Dermis blood vessel endothelial cell (primary cell): ENCODE measurements at regions not wholly inside any gene's neighbourhood (a gene's known extent, or its start where the extent isn't known, plus 50 kb on each side); places are given as distances from the start of the nearest gene placed in this dataset.
"Not testable (repeated sequence)": the region's sequence is repeated elsewhere in the genome, so short reads cannot be mapped to it uniquely, and the experiment has no call there.

Experiments
- DNase-seq: peaks from one replicate; pipeline ENCODE4 v3.0.0; 2010

DNA sequence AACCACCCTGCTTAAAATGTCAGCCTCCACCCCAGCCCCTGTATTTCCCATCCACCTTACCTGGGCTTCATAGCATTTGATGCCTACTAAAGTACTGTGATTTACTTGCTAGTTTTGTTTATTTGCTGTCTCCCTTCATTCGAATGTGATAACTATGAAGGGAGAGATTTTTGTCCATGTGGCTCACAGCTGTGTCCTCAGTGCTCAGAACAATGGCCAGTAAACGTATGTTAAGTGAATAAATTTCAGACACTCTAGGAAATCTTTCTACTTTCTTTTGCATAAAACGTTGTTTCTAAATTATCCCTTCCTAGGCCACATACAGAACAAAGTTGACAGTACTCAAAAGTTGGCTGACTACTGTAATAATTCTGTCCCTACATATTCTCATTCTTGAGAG lies 114.7 kb upstream of the OTUD4 start:
- DNase-seq: no peak

DNA sequence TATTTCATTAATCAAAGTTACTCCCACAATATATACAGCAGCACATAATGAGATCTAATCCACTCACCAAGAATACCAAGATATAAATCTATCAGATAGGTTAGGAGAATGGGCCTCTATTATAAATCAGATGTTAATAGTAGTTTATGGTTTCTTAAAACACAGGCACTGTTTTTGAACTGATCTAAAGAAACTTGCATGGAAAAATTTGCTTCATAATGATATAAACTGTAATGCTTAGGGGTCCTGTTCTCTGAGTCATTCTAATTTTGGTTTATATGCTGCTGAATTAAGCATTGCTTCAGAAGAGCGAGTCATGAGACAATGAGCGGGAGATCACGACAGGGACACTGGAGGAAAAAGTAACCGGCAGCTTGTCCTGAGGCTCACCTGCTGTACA lies 113.3 kb upstream of the OTUD4 start:
- no peak for DNase-seq

DNA sequence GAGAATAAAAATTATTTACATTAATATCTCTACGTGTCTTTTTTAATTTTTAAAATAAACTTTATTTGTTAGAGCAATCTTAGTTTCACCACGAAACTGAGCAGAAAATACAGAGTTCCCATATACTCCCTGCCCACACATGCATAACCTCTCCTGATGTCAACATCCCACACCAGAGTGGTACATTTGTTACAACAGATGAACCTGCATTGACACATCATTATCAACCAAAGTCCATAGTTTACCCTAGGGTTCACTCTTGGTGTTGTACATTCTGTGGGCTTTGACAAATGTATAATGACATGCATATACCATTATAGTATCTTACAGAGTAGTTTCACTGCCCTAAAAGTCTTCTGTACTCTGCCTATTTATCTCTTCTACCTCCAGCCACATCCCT lies 110.6 kb upstream of the OTUD4 start:
- DNase-seq: no peak

DNA sequence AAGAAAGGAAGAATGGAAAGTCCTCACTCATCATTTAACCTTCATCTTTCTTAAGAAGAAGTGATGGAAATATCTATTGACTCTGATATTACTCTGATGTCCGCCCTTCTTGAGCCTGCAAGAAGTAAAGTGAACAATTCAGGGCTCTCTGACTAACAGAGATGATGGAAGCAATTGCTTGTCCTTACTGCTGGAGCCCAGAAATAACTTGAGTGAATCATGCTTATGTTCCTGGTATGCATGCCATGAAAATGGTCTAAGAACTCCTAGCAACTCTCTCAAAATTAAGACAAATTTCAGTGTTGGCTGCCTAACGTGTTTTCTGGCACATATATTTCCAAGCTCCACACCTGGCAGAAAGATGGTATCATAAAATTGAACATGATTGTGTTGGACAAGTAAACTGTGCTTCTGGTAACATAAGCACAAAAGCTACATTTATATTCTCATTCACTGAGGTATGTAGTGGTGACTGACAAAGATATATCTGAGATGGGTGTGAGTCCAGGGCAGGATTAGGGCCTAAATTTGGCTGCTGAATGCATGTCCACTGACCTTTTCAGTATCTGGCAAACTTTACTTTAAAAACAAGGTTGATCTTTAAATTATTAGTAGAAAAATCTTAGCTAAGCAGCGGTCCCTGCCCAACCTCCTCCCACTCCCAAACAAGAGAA lies 109.2 kb upstream of the OTUD4 start:
- DNase-seq: no peak

DNA sequence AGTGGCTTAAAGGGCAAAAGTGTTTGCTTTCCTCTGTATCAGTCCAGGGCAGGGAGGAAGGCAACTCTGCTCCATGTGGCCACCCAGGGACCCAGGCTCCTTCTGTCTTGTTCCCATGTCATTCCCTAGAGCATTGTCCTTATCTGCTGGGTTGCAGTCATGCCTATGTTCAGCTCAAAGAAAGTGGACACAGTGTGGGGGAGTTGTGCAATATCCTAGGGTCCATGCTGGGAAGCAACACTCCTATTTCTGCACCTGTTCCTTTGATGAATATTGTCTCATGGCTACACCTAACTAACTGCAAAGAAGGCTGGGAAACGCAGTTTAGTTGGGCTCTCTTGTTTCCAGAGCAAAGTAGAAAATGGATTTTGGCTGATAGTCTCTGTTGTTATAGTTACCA lies 107.0 kb upstream of the OTUD4 start:
- no peak for DNase-seq

DNA sequence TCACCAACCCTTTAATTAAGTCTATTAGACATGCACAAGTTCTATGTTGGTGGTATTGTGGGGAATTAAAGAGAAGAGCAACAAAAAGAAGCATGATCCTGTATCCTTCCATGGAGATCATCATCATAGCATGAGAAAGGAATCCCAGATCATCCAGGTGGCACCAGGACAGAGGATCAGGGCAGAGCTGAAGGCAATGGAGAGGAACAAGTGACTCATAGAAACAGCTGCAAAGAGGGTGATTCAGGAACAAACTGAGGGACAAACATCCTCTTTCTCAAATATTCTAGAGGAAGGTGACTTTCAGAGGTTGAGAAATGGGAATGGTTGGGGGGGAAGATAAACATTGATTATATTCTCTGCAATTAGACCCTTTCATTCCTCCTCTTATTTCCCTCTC lies 105.5 kb upstream of the OTUD4 start:
- peak; percentile 84 for DNase-seq

DNA sequence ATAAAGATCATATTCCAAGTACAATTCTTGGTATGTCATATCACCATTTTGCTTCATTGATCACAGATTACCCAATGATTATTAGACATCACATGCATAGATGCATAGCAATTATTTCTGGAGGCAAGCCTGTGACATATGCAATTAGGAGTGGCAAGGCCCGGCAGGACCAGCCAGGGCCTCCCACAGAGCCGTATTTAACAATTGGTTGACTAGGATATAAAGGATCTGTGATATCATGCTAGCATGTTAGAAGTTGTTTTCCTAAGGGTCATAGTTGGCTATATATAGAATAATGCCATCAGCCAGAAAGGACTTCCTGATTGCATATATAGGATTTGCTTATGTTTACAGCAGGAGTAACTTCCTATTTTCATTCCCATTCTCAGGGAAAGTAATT lies 103.5 kb upstream of the OTUD4 start:
- DNase-seq: peak; percentile 39

DNA sequence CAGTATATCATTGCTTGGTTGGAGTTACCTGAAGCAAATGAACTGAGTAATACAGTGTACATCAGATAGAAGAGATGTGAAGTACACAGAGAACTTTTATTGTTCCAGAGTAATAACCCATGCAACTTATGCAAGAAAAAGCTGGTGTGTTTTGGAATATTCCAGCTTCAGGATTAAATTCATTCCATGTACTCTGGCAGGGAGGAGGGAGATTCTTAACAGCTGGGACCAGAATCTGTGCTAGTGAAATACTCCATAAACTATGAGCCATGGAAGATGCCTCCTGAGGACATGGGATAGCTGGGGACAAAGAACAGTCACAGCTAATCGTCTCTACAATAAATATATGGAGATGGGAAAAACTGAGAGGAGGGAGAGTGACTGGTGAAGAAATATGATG lies 101.6 kb upstream of the OTUD4 start:
- DNase-seq: no peak

DNA sequence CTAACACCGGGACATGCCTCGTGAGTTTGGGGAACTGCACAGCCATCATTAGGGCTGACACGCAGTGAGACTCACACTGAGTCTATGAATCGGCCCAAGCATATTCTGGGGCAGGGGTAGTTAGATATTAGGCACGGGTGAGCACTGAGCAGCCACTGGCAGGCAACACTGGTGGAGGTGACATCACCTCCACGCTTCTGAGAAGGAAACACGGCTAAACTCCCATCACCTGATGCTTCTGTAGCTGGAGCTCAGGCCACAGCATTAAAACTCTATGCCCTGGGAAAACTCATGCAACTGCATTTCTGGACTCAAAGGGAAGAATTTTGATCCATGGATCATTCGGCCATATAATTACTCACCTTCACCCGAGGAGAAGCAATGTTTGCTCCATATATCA lies 100.8 kb upstream of the OTUD4 start:
- DNase-seq: no peak

DNA sequence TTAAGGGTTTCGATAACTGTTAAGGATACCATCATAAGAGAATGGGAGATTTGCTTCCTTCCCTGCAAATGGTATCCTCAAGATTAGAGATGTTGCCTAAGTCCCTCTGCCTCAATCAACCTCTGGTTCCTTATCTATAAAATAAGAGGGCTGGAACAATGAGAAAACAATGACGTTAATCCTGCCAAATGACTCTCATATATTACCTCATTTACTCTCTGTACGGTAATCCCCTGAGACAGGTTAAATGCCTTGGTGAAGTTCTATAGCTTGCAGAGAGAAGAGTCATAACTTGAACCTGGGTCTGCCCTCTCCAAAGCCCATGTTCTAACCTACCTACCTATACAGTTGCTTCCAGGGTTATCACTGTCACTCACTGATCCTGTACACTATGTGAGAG lies 100.2 kb upstream of the OTUD4 start:
- DNase-seq: peak; percentile 36

DNA sequence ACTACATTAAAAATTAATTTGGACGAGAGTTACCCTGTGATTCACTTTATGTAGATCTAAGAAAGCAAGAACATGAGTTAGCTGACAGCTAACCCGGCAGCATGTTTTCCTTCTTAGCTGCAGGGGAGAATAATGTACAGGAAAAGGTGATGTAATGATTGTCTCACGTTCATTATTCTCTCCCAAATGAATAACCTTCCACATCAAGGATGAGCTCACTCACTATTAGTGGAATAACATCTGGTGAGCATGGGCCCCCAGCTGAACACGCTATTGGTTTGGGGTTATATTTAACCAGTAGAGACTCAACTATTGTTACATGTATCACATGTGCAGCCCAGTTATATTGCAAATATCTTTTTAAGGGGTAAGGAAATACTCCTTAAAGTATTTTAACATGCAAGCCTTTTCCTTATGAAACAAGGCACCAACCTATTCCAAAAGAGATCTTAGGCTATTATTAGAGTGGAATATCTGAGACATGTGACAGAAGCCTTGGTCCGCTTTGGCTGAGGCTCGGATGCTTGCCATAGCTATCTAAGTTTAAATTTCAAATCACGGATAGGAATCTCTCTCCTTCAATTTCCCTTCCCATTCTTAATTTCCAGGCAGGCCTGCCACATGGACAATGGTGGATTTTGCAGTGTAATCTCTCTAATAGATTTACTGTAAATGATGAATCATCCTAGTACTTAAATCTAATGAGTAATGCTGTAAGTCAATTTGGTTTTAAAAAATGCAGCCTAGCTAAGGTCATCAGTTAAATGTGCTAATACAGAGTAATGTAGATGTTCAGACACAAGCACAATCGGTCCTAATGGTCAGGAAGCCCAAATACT lies 99.0 kb upstream of the OTUD4 start:
- peak; percentile 92 for DNase-seq

DNA sequence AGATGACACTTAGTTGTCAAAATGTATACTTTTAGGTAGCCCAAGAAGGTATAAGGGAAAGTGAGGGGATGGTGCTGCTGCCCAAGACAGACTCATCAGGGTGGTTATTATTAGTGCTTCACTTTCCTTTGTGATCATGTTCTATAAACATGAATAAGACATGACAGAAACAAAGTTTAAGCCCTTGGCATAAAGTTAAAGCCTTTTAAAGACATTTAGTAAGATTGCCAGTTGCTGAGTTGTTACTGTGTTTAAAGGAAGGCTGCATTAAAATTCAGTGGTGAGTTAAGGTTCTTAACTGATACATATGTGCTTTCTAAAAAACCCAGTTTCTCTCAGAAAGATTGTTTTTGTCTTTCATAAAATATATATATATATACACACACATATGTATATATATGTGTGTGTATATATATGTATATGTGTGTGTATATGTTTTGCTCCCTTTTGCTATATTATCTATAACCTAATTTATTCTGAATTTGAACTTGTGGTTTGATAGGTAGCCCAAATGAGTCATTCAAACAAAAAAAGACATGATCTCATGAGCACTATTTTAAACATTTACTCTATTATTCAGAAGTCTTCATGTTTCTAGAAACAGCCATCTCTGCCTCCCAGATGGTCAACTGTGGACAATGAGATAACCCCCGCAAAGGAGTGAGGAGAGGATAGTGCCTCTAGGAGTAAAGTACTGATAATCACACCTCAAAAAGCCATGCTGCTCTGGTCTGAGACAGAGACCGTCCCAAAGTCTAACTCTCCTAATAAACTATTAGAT lies 98.1 kb upstream of the OTUD4 start:
- DNase-seq: peak; percentile 72

DNA sequence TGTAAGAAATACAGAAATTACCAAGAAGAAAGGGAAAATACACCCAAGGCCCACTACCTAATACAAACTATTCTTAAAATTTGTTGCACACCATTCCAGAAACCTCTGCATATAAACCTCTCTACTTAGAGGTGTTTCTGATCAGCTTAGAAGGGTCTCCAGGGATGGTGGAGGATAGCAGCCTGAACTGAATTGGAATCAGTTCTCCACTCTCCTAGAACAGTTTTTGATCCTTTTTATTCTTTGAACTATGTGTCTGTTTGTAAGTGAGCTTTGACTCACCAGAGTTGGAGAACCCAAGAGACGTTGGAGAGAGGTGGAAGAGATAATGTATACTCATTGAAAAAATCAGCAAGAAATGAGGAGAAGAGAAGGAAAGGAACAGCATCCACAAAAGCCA lies 96.6 kb upstream of the OTUD4 start:
- no peak for DNase-seq

DNA sequence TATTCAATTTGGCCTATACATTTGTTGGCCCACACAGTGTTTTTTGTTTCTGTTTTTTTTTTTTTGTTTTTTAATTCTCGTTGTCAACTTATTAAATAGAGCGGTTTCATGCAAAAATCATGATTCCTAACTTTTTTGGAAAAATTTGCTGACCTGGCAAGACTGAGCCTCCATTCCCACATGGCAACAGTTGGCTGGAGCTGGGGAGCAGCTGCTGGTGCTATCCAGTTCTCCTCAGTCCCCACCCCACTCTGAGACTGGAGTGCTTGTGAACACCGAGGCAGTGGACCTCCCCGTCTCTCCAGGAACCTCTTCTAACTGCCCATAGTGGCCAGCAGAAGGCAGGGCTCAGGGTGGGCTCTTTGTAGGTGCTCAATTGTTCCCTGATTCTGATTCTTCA lies 95.7 kb upstream of the OTUD4 start:
- DNase-seq: no peak

DNA sequence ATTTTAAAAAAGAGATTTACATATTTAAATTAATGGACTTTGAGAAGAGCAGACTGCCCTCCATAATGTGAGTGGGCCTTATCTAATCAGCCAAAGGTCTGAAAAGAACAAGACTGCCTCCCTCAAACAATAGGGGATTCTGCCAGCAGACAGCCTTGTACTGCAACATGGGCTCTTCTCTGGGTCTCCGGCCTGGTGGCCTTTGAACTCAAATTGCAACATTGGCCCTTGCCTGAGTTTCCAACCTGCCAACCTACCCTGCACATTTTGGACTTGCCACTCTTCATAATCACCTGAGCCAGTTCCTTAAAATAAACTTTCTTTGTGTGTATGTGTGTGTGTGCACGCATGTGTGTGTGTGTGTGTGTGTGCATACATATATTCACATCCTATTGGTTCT lies 90.8 kb upstream of the OTUD4 start:
- DNase-seq: no peak

DNA sequence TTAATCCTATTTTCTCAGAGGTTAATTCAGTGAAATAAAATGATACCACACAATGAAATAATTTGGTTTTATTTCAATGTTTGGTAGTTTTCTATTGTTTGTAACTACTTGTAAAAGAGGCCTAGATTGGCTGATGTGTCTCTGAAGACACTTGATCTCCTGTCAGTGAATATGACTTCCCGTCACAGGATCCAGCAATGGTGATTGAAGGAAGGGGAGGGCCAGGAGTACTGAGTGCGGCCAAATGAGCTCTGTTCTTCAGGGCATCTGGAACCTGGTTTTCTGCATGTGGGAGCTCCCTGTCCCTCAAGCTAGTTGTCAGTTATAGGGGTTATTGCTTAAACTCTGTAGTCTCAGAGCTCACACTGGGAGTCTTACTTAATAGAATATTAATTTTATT lies 86.5 kb upstream of the OTUD4 start:
- DNase-seq: no peak

DNA sequence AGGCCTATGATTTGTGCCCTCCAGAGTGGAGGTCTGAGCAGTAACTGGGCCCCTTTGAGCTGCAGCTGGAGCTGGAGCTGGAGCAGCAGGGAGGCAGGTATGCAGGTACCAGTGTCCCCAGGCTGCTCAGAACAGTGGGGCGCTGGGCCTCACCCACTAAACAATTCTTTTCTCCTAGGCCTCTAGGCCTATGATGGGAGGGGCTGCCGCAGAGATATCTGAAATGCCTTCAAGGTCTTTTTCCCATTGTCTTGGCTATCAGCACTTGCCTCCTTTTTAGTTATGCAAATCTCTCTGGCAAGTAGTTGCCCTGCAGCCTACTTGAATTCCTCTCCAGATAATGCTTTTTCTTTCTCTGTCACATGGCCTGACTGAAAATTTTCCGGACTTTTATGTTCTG lies 79.7 kb upstream of the OTUD4 start:
- no peak for DNase-seq

DNA sequence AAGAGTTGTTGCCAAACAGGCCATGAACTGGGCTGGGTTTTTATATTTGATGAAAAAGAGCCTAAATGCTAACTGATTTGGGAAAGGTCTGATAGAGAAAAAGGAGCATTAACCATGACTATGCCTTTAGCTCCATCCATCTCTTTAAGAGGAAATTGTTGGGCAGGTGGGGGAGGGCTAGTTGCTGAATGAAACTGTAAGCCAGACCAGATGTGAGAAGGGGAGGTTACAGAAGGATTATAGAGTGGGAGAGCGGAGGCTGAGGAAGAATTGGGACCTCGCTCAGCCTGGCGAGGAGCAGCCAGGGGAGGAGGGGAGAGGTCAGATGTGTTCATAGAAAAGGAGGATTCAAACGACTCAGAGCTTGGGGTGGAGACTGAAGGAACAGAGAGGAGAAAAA lies 74.9 kb upstream of the OTUD4 start:
- DNase-seq: not testable (repeated sequence)

DNA sequence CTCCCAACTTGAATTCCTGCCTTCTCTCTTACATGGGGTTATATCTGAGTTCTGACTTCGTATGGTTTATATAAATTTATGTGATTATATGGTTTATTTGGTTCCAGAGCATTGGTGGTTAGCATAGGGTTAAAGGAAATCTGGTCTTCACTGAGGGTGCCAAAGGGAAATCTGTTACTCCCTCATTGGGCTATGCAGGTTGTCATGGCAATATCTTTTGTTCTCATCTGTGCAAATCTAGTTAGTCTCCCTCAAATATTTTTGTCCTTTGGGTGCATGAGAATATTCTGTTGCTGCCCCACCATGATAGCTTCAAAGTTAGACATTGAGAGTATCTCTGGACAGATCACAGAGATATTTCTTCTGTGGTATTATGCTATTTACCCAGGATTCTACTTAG lies 71.8 kb upstream of the OTUD4 start:
- no peak for DNase-seq

DNA sequence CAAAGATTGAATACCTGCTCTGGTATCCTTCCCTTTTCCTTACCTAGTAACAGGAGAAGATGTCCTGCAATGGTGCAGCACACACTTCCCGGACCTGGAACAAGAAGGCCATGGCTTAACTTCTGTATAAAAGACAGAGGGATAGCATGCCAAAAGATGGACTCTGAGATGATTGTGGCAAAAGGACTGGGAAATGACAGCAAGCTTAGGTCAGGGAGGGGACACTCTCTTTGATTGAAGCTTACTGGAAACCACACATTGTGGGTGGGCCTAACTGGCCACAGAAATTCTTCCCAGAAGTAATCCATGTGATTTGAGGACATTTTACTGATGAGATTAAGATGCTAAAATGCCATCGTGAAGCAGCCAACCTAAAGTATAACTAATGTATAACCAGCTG lies 71.0 kb upstream of the OTUD4 start:
- DNase-seq: no peak

DNA sequence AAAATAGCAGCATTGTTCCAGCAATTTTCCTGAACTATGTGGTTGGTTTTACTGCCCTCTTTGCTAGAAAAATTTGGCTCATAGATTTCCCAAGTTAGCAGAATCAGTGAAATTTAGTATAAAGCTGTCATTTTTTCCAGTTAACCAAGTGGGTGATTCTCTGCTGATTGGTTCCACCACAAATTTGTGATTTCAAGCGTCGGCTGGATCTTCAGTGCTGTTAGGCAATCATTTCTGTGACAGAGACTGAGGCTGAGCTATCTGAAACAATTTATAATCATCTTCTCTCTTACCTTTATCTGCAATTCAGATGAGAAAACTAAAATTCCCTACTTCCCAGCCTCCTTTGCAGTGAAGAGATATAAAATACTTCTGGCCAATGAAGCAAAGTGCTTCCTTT lies 68.6 kb upstream of the OTUD4 start:
- no peak for DNase-seq

DNA sequence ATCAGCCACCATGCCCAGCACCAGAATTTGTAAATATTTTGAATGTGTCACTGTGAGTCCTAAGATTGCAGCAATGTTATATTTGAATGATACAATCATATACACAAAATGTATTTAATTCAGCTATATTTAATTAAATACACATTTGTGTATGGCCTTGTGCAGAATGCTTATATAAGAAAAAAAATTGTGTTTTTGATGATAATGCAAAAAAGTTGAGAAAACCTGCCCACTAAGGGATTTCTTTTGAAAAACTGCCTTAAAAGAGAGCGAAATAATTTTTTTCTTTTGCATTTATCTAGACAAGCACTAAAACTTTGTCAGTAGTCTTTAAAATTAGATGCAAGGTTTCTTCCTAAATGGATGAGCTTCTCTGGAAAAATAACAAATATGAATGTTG lies 68.1 kb upstream of the OTUD4 start:
- DNase-seq: no peak

DNA sequence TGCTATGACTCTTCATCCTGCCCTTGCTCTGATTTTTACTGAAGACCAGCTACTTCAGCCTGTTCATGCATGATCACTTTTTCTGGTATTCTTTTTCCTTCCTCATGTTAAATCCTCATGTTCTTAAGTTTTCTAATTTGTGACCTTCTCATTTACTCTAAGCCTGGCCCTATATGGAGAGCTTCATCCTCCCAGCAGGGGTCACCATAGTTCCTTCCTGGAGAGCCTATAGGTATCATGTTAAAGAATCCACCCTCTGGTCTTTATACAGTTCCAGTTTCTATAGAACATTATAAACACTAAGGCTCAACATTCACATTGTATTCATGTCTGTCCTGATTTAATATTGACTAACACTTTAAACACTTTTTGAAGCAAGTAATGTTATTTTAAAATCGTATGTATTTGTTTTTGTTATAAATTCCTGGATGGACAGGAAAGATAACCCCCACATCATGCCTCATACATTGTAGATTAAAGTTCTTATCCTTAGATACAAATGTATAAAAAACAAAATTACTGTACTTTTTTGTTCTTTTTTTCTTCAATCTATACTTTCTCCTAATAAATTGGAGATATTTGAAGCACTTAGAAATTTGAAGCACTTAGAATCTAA lies 53.8 kb upstream of the OTUD4 start:
- peak; percentile 87 for DNase-seq
